Right cardiac atrium (tissue), 5 donors: ENCODE measurements at regions not wholly inside any gene's neighbourhood (a gene's known extent, or its start where the extent isn't known, plus 50 kb on each side); places are given as distances from the start of the nearest gene placed in this dataset.

Experiments used
- ATAC-seq, 2 donors: fragments of 200-7000 bp; cut with Tn5 transposase; one replicate each; pipeline versions ENCODE4 v1.8.0 to v1.9.1; 2020; ENCODE audit warnings: moderate library complexity in 2 of 2, mild to moderate bottlenecking in 1 of 2
- DNase-seq, 3 donors: peaks; one replicate each; pipeline ENCODE4 v3.0.0-alpha.2; 2020
- H3K27ac ChIP-seq: one replicate; pipeline ENCODE4 v1.5.1; 2013; ENCODE audit warnings: mild to moderate bottlenecking, low read length, control low read depth, moderate library complexity
- H3K27me3 ChIP-seq: one replicate; pipeline ENCODE4 v1.6.1; 2013; ENCODE audit not compliant: control insufficient read depth, insufficient read depth
- H3K4me1 ChIP-seq: one replicate; pipeline ENCODE4 v1.6.1; 2013; ENCODE audit warnings: low read length; ENCODE audit not compliant: control insufficient read depth, insufficient read depth
- H3K4me3 ChIP-seq: one replicate; pipeline ENCODE4 v1.5.1; 2013; ENCODE audit warnings: low read length, control low read depth
- H3K9me3 ChIP-seq: one replicate; pipeline ENCODE4 v1.6.1; 2013; ENCODE audit warnings: low read length; ENCODE audit not compliant: control insufficient read depth
- WGBS: extraction: QIAGEN DNeasy Blood & Tissue Kit; methylation state at CpG from one replicate; pipeline ENCODE4 v1.1.7; 2013; 5-methylcytosine and 5-hydroxymethylcytosine counted together
- intact Hi-C, 4 donors: fragments of 100-400 bp; cut with DNase I; formaldehyde crosslinking; loops; one replicate each; pipeline versions ENCODE4 v1.11.0 to v1.14.0; 2022 to 2023
- donor health status: healthy with polysubstance abuse.
- donor health status: DM: no; HTN: yes; CAD: no.
- donor health status: DM: no; HTN: no; CAD: no.
- donor health status: DM: no; HTN: yes; CAD: no; lungs with severe emphysema.
- donor health status: DM: yes; HTN: yes; CAD: no.

- H3K27ac ChIP-seq: no peak overlapping the region
- peaks cover 5% of the 10 kb centered on the region for H3K9me3 ChIP-seq
- DNase-seq: no peak
- H3K4me1 ChIP-seq: no peaks in the 10 kb centered on the region
- no peaks in the 10 kb centered on the region for H3K27me3 ChIP-seq
- intact Hi-C loops: no loop called here
- 67% methylated on average over 3 of the region's 3 CpGs for WGBS
- no peak overlapping the region for H3K4me3 ChIP-seq
- ATAC-seq: no peak
Observed at GRCh38 chr5:16013334-16014065, 166.1 kb downstream of the MARCHF11 start.

- ATAC-seq: no peak
- H3K9me3 ChIP-seq: peaks cover 3% of the 10 kb centered on the region
- no peaks in the 10 kb centered on the region for H3K27me3 ChIP-seq
- intact Hi-C loops: no loop called here
- no peak overlapping the region for H3K27ac ChIP-seq
- peaks cover 2% of the 10 kb centered on the region for H3K4me1 ChIP-seq
- no peak overlapping the region for H3K4me3 ChIP-seq
- DNase-seq: no peak
Observed at GRCh38 chr5:16009256-16009655, 170.3 kb downstream of the MARCHF11 start.

GRCh38 chr5:16007750-16008415, 171.7 kb downstream of the MARCHF11 start:
- Histone ChIP-seq H3K27ac (no peak overlapping the region), H3K27me3 (no peaks in the 10 kb centered on the region), H3K9me3 (peaks cover 6% of the 10 kb centered on the region), H3K4me3 (no peak overlapping the region), H3K4me1 (peaks cover 2% of the 10 kb centered on the region)
- 67% methylated on average over 2 of the region's 2 CpGs for WGBS
- DNase-seq (peak in 1 of 3 donors; percentile 26), ATAC-seq (peak; percentile 91 to 94)
- intact Hi-C loops: no loop called here

- ATAC-seq: no peak
- intact Hi-C loops: no loop called here
- Histone ChIP-seq H3K4me3 (no peak overlapping the region), H3K27ac (no peak overlapping the region), H3K4me1 (peaks cover 2% of the 10 kb centered on the region), H3K9me3 (peaks cover 6% of the 10 kb centered on the region), H3K27me3 (no peaks in the 10 kb centered on the region)
- DNase-seq: no peak
Observed at GRCh38 chr5:16005225-16005624, 174.4 kb downstream of the MARCHF11 start.

GRCh38 chr5:16000056-16000455, 179.5 kb downstream of the MARCHF11 start:
- 80% methylated on average over 2 of the region's 2 CpGs for WGBS
- no peak overlapping the region for H3K27ac ChIP-seq

GRCh38 chr5:15995341-15996052, 184.1 kb downstream of the MARCHF11 start:
- Histone ChIP-seq H3K27ac (no peak overlapping the region), H3K9me3 (no peaks in the 10 kb centered on the region), H3K4me3 (no peak overlapping the region), H3K4me1 (no peaks in the 10 kb centered on the region), H3K27me3 (no peaks in the 10 kb centered on the region)
- intact Hi-C loops: loop anchor here in 2 of 4 donors (5.0 to 10.0 kb wide), 3 partner anchors 171 to 888 kb away; no protein-coding TSS in a partner anchor
- ATAC-seq (peak in 1 of 2 donors; percentile 46), DNase-seq (no peak)
- 31% methylated on average over 2 of the region's 2 CpGs for WGBS

More at GRCh38 chr5:16000056-16000455, 179.5 kb downstream of the MARCHF11 start:
- Histone ChIP-seq H3K9me3 (peaks cover 3% of the 10 kb centered on the region), H3K4me3 (no peak overlapping the region), H3K4me1 (no peaks in the 10 kb centered on the region), H3K27me3 (no peaks in the 10 kb centered on the region)
- intact Hi-C loops: no loop called here
- DNase-seq: no peak
- no peak for ATAC-seq

- no peaks in the 10 kb centered on the region for H3K4me1 ChIP-seq
- ATAC-seq (no peak), DNase-seq (no peak)
- H3K9me3 ChIP-seq: no peaks in the 10 kb centered on the region
- H3K4me3 ChIP-seq: no peak overlapping the region
- H3K27me3 ChIP-seq: no peaks in the 10 kb centered on the region
- no peak overlapping the region for H3K27ac ChIP-seq
- intact Hi-C loops: loop anchor here in 1 of 4 donors (10.0 kb wide), 2 partner anchors 169 to 519 kb away; no protein-coding TSS in a partner anchor
Observed at GRCh38 chr5:15993919-15994318, 185.7 kb downstream of the MARCHF11 start.

- H3K4me3 ChIP-seq: no peak overlapping the region
- 80% methylated on average over 2 of the region's 2 CpGs for WGBS
- no peak for DNase-seq
- no peaks in the 10 kb centered on the region for H3K4me1 ChIP-seq
- no peak overlapping the region for H3K27ac ChIP-seq
- H3K27me3 ChIP-seq: no peaks in the 10 kb centered on the region
- no peaks in the 10 kb centered on the region for H3K9me3 ChIP-seq
- no peak for ATAC-seq
- intact Hi-C loops: loop anchor here in 1 of 4 donors (10.0 kb wide), 2 partner anchors 169 to 519 kb away; no protein-coding TSS in a partner anchor
Observed at GRCh38 chr5:15993334-15993733, 186.3 kb downstream of the MARCHF11 start.

GRCh38 chr5:15992918-15993317, 186.7 kb downstream of the MARCHF11 start:
- Histone ChIP-seq H3K9me3 (no peaks in the 10 kb centered on the region), H3K4me3 (no peak overlapping the region), H3K4me1 (no peaks in the 10 kb centered on the region), H3K27ac (no peak overlapping the region), H3K27me3 (no peaks in the 10 kb centered on the region)
- 65% methylated on average over 2 of the region's 2 CpGs for WGBS
- intact Hi-C loops: loop anchor here in 1 of 4 donors (10.0 kb wide), 2 partner anchors 168 to 518 kb away; no protein-coding TSS in a partner anchor
- DNase-seq (no peak), ATAC-seq (no peak)

- ATAC-seq: no peak
- no peak overlapping the region for H3K4me3 ChIP-seq
- intact Hi-C loops: loop anchor here in 1 of 4 donors (10.0 kb wide), 2 partner anchors 167 to 517 kb away; no protein-coding TSS in a partner anchor
Observed at GRCh38 chr5:15991586-15991985, 188.0 kb downstream of the MARCHF11 start.

More at GRCh38 chr5:15991586-15991985, 188.0 kb downstream of the MARCHF11 start:
- DNase-seq: no peak
- Histone ChIP-seq H3K9me3 (no peaks in the 10 kb centered on the region), H3K4me1 (no peaks in the 10 kb centered on the region), H3K27me3 (no peaks in the 10 kb centered on the region), H3K27ac (no peak overlapping the region)
